HK-2 (cell line): ENCODE measurements at regions not wholly inside any gene's neighbourhood (a gene's known extent, or its start where the extent isn't known, plus 50 kb on each side); places are given as distances from the start of the nearest gene placed in this dataset.
"Not testable (repeated sequence)": the region's sequence is repeated elsewhere in the genome, so short reads cannot be mapped to it uniquely, and the experiment has no call there.

Source experiments
- DNase-seq: peaks from one replicate; pipeline ENCODE4 v3.0.0-alpha.2; 2018; ENCODE audit not compliant: unreplicated experiment

DNA sequence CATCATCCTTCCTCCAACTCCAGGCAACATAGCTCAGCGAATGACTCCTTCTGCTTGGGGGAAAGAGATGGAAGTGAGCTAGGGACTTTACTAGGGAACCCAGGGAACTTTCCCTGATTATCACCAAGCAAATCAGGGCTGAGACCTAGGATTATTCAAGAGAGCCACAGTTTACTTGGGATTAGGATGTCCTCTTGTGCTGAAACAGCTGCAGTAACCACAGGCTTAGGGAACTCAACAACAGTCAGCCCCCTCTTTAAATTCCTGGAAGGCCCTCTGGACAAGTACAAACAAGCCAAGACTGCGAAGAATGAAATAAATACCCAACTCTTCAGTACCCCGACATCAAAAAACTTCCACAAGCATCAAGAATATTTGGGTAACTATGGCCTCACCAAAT lies 700.9 kb downstream of the COL12A1 start:
- no peak for DNase-seq

DNA sequence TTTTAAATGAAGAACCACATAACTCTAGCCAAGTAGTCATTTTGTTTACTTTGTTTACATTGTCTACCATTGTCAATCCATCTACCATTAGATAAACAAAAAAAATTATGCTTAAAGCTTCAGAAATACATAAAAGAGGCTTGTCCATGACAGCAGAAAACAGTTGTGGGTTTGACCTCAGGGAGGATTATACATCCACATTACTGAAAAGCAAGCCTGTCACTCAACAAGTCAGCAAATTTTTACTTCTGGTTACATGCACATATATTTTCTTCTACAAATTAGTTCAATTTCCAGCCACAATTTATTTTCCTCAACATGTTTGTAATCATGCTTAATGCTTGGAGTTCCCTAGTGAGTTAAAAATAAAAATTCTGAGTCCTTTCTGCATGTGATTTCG lies 713.3 kb downstream of the COL12A1 start:
- no peak for DNase-seq

DNA sequence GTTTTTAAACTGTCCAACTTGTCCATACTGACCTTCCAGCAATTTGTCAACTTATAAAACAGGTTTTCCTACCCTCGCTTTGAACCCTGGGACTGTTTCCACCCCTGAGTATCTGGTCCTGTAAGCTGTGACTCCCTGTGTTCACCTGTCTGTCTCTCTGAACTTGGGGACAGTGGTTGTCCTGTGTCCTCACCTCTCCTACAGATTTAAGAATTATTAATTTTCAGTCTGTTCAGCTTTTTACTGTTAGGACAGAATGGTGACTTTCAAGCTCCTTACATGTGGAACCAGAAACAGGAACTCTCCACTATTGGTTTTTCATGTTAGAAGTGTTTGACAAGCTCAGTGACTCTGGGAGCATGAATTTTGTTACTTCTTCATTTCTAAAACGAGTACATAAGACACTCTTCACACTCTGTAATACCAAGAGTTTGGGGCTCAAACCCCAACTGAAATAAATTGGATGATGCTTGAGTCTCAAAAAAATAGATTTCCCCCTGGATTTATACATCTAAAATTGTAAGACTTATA lies 713.9 kb downstream of the COL12A1 start:
- DNase-seq, result no peak

DNA sequence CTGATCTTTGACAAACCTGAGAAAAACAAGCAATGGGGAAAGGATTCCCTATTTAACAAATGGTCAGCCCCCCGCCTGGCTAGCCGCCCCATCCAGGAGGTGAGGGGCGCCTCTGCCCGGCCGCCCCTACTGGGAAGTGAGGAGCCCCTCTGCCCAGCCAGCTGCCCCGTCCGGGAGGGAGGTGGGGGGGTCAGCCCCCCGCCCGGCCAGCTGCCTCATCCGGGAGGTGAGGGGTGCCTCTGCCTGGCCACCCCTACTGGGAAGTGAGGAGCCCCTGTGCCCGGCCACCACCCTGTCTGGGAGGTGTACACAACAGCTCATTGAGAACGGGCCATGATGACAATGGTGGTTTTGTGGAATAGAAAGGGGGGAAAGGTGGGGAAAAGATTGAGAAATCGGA lies 717.1 kb downstream of the COL12A1 start:
- not testable (repeated sequence) for DNase-seq

DNA sequence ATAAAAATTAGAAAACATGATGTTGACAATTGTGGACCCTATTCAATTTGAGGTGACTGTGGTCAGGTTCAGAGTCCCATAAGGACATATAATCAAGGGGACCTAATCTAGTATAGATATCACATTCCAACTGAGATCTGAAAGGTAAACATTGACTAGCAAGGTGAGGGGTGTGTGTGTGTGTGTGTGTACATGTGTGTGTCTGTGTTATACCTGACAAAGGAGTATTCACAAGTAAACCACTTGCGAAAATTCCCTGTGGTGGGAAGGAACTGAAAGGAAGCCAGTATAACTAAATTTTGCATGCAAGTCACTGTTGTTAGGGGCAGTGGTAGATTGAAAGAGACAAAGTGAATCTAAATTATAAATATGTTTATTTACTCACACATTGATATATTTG lies 723.7 kb downstream of the COL12A1 start:
- no peak for DNase-seq

DNA sequence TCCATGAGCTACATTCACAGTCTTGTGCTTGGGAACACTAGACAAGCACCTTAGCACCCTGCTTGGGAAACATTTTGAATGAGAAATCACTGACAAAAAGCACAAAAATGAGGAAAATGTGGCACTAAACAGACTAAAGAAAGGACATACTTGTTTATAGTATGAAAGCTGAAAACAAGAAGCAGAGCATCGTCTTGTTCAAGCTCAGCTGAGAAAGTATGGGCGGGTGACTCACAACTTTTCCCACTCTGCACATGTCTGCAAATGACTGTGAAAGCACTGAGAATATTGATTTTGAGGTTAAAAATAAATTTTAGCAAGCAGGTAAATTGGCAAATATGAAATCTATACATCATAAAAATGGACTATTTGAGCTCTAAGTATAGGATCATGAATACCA lies 725.3 kb downstream of the COL12A1 start:
- DNase-seq, result no peak

DNA sequence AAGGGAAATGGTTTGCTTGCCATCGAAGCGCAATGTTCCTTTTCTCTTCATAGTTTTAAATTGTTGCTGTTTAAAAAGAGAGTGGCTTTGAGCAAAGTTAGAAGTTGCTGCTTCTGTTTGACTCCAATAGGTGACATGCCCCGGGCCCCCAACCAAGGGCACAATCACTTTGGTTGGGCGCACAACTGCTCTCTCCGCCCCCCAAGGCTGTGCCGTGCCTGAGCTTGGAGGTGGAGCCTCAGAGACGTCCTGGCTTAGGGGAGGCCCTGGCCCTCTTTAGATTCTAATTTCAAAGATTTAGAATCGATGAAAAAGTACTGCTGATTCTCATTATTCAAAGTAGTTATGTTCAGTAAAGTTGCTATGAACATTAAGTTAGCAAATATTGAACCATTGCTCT lies 725.9 kb downstream of the COL12A1 start:
- DNase-seq, result no peak

DNA sequence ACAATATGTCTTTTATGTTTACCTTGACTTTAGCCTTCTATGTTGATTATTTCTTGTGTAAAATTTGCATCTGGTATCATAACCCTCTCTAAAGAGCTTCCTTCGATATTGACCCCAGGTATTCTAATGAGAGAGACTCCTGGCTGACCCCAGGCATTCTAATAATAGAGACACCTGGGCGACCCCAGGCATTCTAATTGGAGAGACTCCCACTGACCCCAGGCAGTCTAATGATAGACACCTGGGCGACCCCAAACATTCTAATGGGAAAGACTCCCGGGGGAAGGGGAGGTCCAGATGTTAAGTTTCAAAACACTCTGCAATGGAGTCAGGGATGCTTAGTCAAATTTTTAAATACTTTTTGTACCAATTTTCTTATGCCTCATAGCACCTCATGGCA lies 726.4 kb downstream of the COL12A1 start:
- no peak for DNase-seq

DNA sequence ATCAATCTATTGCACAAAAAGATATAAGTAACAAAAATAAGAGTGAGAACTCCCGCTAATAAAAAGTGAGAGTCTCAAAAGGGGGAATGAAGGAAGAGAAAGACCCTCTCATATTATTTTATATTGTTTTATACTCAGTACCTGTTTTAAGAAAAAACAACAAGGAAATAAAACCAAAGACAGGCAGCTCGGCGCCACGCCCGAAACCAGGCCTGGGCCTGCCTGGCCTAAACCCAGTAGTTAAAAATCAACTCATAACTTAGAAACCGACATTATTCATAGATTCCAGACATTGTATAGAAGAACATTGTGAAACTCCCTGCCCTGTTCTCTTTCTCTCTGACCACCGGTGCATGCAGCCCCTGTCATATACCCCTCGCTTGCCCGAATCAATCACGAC lies 731.8 kb downstream of the COL12A1 start:
- DNase-seq, result not testable (repeated sequence)

DNA sequence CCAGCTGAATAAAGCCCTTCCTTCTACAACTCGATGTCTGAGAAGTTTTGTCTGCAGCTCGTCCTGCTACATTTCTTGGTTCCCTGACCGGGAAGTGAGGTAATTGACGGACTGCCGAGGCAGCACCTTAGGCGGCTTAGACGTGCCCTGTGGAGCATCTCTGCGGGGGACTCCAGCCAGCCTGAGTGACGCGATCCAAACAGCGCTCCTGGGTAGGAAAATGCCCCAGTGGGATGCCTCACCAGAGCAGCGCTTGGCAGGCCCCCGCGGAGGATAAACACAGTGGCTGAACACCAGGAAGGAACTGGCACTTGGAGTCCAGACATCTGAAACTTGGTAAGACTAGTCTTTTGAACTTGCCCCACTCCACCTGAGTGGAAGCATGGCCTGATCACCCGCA lies 737.3 kb downstream of the COL12A1 start:
- DNase-seq, result not testable (repeated sequence)

DNA sequence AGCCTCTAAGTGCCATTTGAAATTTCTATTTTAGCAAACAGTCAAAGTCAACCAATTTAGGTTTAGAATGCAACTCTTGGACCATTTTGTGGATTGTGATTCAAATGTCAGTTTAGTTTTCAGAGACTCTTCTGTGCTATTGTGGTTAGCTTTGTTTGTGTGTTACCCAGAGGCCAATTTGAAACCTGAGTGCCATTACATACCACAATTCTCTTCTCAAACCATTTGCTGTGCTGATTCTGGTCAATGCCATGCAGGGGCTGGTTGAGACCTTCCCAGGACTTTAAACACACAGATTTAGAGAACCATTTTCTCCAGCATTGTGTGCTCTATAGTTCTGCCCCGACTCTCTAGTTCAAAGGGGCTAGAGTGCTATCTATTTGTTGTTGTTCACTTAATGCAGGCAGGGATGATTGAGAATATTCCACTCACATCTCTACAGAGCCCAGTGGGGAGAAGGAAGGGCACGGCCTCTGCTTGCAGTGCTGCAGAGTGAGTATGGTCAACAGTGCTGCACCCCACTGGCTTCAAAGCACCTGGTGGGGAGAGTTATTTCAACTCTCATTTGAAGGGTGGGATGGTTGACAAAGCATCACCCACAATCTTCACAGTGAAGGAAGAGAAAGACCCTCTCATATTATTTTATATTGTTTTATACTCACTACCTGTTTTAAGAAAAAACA lies 738.2 kb downstream of the COL12A1 start:
- no peak for DNase-seq

DNA sequence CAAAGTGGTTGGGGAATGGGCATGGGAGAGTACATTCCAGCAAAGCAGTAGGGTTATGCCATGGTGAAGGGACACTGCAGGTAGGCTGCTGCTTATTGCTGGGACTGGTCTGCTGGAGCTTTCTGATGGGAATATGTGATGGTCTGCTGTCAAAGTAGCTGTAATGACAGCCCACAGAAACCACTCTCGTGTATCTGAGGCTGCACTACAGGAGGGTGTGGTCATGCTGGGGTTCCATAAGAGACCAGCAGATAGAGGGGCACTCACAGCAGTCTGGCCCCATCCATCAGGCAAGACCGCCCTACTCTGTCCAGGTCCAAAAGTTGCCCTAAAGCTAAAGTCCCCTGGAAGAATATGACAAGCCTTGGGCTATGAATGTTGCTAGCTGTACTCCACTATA lies 739.3 kb downstream of the COL12A1 start:
- DNase-seq, result no peak

DNA sequence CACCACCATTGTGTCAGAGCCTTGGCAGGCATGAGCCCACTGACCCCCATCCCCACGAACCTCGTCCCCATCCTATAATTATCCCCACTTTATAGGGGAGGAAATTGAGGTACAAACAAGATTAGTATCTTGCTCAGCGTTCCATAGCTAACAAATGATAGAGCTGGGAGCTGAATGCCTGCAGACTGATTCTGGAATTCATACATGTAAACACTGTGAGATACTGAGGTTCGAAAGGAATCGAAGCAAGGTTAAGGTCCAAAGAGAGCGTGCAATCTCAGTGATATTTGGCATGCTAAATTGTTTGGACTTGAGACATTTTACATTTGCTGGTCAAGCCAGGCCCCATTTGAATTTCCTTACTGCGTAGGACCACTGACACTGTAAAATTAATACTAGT lies 746.6 kb downstream of the COL12A1 start:
- no peak for DNase-seq

DNA sequence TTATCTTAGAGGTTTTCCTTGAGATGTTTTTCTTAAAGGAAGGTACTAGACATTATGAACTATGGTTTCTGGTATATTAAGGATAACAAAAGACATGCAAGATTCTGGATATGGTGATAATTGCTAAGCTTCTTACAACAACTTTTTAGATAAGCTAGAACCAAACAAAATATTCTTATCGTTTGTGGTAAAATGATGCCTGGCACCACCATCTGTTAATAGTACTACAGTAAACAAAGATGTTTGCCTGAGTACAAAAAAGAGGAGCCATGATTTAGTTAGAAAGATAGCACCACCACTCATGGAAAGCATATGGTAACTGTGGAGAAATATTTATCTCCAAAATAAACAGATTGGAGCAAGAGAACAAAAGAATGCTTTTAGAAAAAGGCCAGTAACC lies 747.3 kb downstream of the COL12A1 start:
- no peak for DNase-seq

DNA sequence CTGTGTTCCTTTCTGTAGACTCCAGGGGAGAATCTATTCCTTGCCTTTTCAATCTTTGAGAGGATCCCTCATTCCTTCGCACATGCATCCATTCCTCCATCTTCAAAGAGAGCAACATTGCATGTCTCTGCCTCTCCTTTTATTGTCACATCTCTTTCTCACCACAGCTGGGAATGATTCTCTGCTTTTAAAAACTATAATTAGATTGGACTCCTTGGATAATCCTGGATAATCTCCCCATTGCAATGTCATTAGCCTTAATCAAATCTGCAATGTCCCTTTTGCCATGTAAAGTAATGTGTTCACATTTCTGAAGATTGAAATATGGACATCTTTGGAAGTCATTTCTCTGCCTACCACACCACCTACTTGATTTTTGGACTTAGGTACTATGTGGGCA lies 750.1 kb downstream of the COL12A1 start:
- no peak for DNase-seq

DNA sequence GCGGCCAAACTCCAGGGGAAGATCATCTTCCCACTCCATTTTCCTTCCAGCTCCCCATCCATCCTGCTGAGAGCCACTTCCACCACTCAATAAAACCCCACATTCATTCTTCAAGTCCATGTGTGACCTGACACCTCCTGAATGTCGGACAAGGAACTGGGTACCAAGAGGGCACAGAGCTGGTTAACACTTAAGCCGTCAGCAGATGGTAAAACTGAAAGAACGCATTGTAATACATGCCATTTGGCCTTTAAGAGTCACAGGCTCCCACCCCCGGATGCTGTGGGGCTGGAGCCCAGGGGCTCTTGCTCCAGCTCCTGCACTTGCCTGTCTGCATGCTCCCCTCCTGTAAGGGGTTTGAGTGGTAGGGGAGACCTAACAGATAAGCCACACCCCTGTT lies 753.9 kb downstream of the COL12A1 start:
- no peak for DNase-seq

DNA sequence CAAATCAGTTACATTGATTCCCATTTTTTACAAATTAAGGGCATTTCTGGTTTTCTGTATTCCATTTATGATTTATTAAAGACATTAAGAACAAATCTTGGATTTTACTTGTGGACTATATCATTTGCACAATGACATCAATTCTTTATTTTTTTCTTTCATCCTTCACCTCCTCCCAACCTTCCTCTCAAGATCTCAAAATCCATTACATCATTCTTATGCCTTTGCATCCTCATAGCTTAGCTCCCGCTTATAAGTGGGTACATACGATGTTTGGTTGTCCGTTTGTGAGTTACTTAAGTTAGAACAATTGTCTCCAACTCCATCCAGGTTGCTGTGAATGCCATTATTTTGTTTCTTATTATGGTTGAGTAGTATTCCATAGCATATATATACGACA lies 752.8 kb downstream of the CD109 start:
- no peak for DNase-seq

DNA sequence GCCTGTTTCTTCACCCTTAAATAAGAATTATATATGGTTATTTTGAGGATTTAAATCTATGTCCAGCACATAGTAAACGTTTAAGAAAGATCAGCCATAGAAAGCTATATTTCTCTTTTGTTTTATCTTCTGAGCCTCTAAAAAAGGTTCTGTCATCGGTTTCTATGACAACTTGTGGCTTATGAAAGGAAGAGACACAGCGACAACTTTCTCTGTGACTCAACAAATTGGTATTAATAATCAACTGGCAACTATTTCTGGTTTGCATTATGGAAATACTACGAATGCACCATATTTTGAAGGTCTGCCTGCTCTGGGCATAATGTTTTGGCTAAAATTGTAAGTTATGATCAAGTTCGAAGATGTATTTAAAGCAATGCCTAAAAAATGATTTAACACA lies 751.0 kb downstream of the CD109 start:
- DNase-seq, result no peak

DNA sequence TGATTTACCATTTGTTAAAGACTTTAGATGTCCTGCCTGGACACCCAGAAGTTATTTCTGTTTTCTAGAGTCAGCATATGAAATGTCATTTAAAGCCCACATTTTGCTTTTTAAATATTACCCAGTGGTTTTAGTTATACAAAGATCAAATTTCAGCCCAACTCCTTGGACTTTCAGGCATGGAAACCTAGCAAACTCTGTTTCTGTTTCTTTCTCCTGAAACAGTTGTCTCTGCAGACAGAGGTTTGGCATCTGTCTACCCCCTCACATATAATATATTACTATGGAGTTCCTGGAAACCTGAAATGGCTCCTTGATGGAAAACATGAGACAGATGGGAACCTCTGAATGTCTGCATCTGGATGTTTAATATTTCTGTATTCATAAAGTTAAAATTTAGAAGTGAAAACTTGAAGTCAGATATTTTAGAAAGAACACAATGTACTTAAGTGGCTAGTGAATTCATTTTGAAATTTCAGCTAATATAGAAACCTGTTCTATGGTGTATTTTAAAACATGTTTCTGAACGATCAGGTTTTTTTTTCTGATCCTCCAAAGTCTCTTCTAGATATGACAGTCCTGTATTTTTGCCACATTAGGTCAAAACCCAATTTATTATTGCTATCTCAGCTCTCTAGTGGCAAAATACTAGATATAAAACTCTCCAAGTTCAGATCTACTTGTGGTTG lies 743.3 kb downstream of the CD109 start:
- DNase-seq, result no peak

DNA sequence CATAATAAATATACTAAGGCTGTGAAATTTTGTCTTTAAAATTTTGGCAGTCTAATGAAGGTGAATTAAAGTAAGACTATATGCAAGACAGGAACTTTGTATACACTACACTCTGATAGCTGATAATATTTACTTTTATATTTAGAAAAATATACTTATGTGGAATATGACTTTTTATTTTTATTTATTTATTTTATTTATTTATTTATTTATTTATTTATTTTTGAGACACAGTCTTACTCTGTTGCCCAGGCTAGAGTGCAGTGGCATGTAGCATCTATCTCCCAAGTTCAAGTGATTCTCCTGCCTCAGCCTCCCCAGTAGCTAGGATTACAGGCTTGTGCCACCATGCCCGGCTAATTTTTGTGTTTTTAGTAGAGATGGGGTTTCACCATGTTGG lies 742.4 kb downstream of the CD109 start:
- DNase-seq, result not testable (repeated sequence)

DNA sequence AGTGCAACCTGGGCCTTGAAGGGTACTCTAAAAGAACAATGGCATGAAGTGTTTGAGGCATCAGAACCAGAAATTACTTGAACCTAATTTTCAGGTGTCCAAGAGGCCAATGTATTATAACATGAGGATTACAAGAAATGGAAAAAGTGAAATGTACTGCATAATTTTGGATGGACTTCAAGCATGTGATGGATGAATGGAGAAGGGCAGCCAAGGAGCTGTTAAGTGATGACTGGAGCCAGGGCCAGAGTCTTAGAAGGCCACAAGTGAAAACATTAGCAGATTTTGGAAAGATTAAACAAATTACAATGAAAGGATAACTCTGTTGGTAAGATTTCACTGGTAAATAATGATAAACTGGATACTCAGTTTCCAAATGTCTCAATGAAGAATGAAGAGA lies 738.2 kb downstream of the CD109 start:
- DNase-seq, result no peak

DNA sequence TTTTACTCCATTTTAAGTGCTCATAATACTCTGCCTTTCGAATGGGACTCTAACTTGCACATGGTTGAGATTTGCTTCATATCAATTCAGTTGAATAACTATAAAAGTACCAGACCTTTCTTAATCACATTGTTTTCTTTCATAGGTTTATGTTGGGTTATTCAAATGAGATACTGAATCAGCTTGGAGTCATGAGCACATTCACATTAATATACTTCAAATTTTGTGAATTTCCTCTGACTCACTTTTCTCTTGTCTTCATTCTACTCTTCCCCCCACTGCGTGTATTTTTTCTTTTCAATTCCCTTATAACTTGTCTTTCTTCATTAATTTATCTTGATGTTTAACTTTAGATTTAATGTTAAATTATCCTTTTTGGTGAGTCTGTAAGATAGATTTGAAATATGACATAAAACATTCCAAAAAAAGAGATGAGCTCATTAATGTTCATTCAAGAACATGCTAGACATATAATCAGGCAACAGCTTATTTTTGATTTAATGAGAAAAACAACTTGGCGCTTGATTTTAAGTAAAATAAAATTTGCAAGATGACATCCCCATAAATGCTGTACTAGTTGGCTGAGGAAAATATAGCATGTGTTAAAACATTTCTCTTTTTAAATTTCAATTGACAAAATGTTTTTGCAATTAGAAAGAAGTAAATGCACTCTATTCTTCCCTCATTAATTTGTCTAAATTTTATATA lies 736.0 kb downstream of the CD109 start:
- DNase-seq, result no peak

DNA sequence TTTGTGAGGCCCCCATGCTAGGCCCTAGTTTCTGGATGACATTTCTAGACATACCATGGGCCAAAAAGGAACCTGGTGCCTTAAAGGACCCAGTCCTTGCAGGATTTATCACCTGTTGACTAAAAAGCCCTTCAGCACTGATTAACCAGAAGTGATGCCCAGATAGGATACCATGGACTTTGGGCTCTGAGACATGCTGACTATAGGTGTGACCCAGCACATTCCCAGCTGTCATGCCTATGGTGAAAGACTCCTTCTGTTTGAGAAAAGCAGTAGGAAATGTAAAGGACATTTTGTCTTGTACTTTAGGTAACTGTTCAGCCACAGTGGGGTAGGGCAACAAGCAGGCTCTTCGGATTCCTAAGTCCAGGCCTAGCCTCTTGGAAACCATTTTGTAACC lies 724.2 kb downstream of the CD109 start:
- no peak for DNase-seq
